ENCODE measurements at regions not wholly inside any gene's neighbourhood (a gene's known extent, or its start where the extent isn't known, plus 50 kb on each side); places are given as distances from the start of the nearest gene placed in this dataset.
"Not testable (repeated sequence)": the region's sequence is repeated elsewhere in the genome, so short reads cannot be mapped to it uniquely, and the experiment has no call there.

DNA sequence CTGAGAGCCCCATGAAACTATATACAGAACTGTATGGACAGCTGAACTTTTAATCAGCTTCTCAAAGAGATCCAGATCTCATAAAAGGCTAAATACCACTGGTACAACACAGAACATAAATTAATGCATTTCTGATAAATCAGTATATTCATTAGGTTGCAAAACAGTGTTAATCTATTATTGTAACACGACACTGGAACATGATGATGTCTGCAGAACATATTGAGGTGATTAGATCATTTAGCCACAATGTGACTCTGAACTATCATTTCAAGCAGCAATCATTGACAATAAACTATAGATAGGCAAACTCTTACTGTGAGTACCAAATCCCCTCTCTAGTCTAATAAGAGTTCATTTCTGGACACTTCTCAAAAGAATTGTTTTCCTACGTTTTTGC, 50.3 kb downstream of the GASK1B start:
- DNase-seq (ENCODE audit: low read depth, low spot score), result peak; percentile 9

DNA sequence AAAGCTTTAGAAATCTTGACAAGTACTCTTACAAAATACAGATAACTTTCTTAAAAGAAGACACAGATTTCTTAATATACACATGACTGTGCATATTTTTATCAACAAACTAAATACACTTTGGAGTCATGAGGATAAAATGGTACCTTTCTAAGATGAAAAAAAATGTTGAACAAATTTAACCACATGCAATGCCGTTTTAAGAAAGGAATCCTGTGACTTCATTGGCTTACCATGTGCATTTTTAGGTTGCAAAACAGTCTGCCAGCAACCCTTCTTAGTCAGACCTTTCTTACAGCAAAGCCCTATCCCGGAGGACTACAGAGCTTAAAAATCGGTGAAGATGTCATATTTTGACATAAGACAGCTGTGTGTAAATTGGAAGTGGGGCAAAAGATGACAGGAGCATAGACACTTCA, 51.7 kb downstream of the GASK1B start:
- peak; percentile 86 for DNase-seq (ENCODE audit: low read depth, low spot score)

DNA sequence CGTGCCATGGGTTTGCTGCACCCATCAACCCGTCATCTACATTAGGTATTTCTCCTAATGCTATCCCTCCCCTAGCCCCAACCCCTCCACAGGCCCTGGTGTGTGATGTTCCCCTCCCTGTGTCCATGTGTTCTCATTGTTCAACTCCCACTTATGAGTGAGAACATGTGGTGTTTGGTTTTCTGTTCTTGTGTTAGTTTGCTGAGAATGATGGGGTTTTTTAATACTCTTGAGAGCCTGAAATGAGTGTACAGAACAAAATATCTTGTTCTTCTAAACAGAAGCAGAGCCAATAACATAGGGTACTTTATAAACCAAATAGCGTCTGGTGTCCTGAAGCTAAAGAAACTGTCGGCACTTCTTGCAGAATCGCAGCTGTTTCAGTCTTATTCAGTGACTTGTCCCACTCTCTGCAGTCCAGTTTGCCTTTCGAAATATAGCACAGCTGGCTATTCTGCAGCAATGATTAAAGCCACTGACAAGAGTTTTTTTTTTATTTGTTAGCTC, 52.1 kb downstream of the GASK1B start:
- not testable (repeated sequence) for DNase-seq (ENCODE audit: low read depth, low spot score)

DNA sequence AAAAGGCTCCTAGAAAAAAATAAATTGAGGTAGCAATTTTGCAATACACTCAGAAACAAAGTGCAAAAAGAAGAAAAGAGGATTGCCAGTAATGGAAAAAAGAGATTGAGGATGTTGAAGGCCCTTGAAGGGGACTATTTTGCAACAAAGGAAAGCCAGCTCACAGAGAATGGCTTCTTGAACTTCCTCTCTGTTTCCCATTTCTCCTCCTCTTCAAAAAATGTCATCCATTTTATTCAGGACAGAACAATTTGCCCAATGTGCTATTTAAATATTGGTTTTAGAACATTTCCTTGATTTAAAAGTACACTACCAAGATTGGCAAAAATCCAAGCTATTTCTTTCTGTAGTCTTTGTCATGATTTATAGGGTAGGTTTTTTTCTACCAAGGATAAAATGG, 60.2 kb downstream of the GASK1B start:
- no peak for DNase-seq (ENCODE audit: low read depth, low spot score)

DNA sequence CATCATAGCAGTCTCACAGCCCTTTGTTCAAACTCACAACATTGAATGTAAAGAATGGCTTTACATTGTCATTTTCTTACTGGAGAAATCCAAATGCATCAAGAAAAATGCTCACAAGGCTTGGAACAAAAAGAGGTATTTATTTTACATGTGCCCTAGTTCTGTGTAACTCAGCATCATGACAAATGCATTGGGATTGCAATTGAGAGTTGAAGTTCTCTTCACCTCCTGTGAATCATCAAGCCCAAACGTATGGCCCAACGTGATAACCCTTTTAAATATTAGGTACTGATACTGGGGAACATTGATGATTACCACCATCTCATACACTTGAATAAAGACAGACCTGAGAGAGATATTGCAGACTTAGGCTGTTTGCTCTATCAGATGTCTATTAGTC, 61.6 kb downstream of the GASK1B start:
- no peak for DNase-seq (ENCODE audit: low read depth, low spot score)

DNA sequence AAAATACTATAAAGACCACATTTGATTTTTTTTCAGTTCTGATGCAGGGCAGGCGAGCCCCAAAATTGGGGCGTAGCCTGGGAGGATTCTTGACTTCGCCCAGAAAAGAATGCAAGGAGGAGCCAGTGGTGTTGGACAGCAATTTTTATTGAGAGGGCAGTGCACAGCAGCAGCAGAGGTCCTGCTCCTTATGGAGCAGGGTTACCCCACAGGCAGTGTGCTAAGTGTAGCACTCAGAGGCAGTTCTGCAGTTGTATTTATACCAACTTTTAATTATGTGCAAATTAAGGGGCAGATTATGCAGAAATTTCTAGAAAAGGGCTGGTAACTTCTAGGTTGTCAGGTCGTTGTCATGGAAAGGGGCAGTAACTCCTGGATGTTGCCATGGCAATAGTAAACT, 69.9 kb downstream of the GASK1B start:
- DNase-seq (ENCODE audit: low read depth, low spot score), result no peak

DNA sequence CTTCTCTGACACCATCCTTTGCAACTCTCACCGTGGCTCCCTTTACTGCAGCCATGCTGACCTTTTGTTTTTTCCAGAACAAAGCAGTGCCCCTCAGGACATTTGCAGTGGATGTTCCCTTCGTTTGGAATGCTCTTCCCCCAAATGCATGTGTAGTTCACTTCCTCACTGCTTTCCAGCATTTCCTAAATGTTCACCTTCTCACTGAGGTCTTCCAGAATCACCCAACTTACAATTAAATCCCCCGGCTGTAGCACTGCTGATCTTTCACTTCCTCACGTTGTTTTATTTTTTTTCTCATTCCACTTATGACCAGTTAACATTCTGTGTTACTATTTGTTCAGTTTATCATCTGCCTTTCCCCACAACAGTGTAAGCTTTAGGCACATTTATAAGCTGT, 73.1 kb downstream of the GASK1B start:
- no peak for DNase-seq (ENCODE audit: low read depth, low spot score)

DNA sequence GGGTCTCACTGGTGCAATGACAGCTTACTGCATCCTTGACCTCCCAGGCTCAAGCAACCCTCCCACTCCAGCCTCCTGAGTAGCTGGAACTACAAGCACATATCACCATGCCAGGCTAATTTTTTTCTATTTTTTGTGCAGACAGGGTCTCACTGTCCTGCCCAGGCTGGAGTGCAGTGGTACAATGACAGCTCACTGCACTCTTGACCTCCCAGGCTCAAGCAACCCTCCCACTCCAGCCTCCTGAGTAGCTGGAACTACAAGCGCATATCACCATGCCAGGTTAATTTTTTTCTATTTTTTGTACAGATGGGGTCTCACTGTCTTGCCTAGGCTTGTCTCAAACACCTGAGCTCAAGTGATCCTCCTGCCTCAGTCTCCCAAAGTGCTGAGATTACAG, 74.0 kb downstream of the GASK1B start:
- no peak for DNase-seq (ENCODE audit: low read depth, low spot score)

DNA sequence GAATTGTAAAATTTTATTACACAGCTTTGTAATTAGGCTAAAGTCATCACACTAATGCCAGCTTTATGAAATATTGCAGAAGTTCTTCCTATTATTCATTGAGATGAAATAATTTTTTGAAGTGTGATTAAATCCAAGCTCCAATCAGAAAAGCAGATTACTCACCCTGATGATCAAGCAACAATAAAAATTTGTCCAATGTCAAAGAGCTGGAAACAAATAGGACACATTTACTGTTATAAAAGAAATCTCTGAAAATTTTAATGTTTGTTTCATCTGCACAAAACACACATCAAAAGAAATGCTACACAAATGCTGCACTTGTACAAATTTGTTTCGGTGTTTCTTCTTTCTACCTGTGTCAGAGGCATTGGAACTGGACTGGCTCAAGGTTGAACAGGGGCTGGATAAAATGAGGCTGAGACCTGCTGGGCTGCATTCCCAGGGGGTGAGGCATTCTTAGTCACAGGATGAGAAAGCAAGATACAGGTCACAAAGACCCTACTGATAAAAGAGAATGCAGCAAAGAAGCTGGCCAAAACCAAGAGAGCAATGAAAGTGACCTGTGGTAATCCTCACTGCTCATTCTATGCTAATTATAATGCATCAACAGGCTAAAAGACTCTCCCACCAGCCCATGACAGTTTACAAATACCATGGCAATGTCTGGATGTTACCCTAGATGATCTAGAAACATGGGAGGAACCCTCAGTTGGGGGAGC, 78.3 kb downstream of the GASK1B start:
- peak; percentile 77 for DNase-seq (ENCODE audit: low read depth, low spot score)

DNA sequence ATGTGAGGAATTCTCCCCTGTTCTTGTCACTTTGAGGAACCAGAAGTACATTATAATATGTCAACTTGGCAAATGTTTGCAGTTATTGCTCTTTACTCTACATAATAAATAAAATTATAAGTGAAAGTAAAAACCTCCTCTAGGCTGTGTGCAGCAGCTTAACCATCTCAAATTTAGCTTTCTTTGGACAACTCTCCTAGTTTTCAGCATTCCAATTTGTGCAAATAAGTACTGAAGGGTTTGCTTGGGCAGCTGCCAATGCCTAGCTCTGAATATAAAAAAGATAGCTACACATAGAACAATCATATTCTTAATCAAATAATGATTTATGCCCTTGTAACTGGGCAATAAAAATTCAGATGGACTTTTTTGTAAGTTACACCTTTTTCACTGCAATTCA, 82.5 kb downstream of the GASK1B start:
- peak; percentile 64 for DNase-seq (ENCODE audit: low read depth, low spot score)

DNA sequence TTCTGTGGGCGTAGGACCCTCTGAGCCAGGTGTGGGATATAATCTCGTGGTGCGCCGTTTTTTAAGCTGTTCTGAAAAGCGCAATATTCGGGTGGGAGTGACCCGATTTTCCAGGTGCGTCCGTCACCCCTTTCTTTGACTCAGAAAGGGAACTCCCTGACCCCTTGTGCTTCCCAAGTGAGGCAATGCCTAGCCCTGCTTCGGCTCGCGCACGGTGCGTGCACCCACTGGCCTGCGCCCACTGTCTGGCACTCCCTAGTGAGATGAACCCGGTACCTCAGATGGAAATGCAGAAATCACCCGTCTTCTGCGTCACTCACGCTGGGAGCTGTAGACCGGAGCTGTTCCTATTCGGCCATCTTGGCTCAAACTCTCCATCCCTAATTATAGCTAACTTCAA, 82.9 kb downstream of the GASK1B start:
- DNase-seq (ENCODE audit: low read depth, low spot score), result not testable (repeated sequence)

DNA sequence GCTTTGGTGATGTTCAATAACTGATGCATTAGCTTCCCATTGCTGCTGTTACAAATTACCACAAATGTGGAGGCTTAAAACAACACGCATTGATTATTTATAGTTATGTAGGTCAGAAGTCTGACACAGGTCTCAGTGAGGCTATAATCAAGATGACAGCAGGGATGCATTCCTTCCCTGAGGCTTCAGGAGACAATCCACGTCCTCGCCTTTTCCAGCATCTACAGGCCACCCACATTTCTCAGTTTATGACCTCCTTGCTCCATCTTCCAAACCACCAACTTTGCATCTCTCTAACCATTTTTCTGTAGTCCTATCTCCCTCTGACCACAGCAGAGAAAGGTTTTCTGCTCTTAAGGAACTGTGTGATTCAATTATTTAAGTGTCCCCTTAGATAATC, 92.5 kb downstream of the GASK1B start:
- no peak for DNase-seq (ENCODE audit: low read depth, low spot score)

DNA sequence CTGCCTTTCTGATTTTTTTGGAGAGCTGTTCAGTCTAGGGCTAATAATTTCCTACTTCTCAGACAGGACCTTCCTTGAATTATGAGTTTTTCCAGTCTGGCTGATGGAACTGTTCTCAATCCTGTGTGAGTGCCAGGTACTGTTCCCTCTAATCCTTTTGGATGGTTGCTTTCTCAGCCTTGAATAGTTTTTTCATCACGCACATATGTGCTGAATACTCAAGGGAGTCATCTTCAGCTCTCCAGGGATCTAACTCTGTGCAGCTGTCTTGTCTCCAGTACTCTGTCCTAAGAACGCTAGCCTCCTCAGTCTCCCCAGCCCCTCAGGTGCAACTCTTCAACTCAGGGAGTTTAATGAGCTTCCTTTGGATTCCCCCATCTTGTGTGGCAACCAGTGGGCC, 93.2 kb downstream of the GASK1B start:
- DNase-seq (ENCODE audit: low read depth, low spot score), result no peak

DNA sequence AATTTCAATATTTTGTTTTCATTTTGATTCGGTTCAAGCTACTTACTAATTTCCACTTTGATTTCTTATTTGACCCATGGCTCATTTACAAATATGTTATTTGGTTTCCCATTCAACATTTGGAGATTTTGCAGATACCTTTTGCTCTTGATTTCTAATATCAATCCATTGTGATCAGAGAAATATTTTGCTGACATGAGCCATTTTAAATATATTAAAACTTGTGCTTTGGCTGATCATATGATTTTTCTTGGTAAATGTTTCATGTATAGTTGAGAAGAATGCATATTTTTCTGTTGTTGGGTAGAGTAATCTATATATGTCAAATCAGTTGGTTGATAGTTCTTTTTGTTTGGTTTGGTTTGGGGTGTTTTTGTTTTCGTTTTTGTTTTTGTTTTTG, 95.0 kb downstream of the GASK1B start:
- no peak for DNase-seq (ENCODE audit: low read depth, low spot score)

DNA sequence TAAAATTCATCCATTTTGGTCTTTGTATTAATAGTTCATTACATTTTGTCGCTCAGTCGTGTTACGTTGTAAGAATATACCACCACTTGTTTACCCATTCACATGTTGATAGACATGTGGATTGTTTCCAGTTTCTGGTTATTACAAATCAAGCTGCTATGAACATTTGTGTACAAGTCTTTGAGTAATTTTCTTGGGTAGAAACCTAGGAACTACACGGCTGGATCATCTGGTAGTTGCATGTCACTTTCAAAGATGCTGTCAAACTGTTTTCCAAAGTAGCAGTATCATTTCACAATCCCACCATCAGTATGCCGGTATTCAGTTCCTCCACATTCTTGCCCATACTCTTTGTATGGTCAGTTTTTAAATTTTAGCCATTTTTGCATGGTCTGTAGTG, 98.0 kb downstream of the GASK1B start:
- DNase-seq (ENCODE audit: low read depth, low spot score), result no peak

DNA sequence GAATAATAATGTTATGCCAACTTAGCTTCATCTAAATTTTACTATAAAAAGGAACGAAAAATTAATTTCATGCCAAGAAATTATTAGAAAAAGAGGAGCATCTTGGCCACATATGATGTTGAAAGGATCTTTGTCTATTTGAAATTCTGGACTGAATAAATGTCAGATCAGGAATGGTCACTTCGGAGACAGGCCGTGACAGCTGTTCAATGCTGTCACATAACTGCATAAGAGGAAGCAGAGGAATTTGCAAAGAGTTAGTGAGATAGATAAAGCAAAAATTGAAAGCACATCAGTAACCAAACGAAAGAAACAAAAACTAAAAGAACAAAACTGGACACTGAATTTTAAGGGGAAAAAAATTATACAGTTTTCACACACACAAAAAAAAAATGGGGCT, 100.9 kb downstream of the GASK1B start:
- no peak for DNase-seq (ENCODE audit: low read depth, low spot score)

DNA sequence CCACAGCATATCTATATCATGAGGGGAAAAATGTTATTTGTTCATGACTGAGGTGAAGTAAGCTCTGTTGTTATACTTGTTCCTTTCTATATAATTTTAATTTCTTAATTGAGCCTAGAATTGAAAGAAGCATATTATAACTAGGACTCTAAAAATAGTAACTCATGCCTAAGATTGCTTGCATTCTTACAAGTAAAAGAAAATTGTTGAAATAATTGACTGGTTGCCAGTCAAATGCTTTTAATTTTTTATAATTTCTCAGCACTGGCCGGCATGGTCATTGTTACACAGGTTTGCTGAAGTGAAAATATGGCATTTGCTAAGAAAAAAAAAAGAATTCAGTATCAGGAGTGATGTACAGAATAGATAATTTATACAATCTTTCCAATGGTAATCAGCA, 104.8 kb downstream of the GASK1B start:
- peak; percentile 39 for DNase-seq (ENCODE audit: low read depth, low spot score)

DNA sequence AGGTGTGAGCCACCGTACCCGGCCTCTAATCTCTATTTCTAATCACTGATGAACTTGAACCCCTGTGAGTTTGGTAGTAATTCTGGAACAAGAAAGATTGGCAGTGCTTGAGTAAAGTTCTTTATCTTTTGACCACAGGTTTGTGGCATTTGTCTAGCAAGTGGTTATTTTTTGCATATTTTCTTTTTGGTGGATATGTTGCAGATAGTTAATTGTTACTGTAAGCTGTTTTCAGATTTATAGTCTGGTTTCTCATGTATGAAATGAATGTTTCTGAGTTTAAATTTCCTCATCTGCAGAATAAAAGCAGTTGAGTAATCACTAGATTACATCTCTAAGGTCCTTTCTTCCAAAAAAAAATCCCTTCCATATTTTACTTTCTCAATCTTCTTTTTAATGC, 105.2 kb downstream of the GASK1B start:
- DNase-seq (ENCODE audit: low read depth, low spot score), result no peak

DNA sequence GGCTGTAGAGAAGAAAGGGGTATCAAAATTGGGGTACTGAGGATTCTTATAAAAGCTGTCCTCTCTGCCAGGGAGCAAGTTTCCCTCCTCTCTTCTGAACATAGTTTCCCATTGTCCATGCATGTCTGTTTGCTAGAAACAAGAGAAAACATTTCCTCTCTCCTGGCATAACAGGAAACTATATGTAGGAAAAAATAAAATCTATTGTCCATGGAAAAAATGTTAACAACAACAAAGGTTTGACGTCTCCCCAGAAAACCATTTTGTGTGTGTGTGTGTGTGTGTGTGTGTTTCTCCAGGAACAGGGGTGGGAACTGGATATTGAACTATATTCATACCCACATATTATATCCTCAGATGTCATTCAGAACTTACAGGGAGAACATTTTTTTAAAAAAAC, 107.2 kb downstream of the GASK1B start:
- DNase-seq (ENCODE audit: low read depth, low spot score), result no peak

DNA sequence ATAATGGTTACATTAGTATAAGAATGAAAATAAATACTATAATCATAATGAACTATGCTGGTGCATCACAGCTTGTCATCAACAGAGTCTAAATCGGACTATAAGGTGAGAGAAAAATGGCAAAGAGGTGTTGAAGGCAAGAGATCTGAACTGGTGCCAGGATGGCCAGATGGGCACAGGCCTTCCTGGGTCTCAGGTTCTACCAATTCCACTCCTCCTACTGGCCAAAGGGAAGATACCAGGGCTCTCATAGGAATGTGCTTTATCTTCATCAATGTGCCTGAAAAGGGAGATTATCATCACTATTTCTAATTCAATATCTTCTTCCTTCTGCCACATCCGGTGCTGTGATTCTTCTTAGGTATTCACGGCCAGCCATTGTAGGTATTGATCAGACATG, 107.6 kb downstream of the GASK1B start:
- no peak for DNase-seq (ENCODE audit: low read depth, low spot score)

DNA sequence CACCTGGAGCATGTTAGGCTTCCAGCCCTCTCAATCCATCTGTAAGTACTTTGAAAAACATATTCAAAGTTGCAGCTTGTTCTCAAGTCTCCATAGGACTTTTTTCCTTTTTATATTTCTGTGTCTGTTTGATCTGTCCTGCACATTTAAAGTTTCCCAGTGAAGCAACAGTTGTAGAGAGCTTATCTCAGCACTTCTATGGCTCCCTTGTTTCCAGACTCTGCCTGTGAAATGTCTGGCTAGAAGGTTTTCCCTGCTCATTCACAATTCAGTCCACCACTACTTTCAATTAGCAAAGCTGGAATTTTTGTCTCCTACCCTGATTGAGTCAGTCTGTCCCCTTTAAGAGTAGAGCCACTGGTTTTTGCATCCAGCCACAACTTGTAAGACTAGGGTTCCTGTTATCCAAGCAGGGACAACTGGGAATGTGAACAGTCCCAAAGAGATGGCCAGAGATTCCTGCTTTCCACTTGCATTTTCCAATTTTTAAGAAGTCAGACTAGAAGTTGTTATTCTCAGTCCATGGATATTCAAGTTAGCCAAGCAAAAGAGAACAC, 116.1 kb downstream of the GASK1B start:
- DNase-seq (ENCODE audit: low read depth, low spot score), result no peak

DNA sequence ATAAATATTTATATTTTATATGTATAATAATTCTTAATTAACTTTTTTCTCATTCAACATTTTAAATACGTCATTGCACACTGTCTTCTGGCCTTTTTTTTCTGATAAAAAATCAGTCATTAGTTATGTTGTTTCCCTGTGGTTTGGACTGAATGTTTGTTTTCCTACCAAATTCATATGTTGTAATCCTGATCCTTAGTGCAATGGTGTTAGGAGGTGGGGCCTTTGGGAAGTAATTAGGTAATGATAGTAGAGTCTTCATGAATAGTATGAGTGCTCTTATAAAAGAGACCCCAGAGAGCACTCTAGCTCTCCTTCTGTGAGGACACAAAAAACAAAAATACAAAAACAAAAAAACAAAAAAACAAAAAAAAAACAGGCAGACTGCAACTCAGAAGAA, 117.2 kb downstream of the GASK1B start:
- no peak for DNase-seq (ENCODE audit: low read depth, low spot score)

DNA sequence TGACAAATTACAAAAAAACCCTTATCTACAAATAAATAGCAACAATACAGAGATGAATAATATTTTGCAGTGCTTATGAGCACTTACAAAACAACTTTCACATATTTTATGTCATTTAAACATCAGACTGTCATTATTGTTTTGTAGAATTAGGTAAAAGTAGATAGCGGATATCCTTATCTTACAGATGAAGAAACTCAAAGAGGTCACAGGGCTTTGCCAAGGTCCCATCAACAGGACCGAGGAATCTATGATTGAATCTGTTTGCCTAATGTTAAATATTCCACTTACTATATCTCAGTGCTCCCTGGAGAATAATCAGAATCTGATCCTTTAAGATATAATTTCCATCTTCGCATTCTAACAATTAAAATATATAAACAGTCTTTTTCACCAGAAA, 119.0 kb downstream of the GASK1B start:
- DNase-seq (ENCODE audit: low read depth, low spot score), result no peak

DNA sequence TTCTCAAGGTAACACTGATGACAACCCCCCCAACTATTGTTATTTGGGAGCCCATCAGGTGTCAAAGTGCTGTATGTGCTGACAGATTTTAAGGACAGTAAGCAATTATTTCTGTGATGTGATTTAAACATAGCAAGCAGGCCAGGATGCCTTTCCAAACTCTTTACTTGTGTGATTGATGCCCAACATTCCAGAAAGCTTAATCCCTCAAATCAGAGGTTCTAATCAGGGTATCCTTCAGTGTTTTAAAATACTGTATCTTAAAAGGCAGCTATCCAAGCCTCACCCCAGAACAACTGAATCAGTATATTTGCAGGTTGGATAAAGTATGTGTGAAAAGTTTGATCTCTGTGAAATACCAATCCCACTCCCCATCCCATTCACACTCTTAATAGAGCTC, 119.7 kb downstream of the GASK1B start:
- no peak for DNase-seq (ENCODE audit: low read depth, low spot score)
